HEK293T (cell line): ENCODE measurements at regions not wholly inside any gene's neighbourhood (a gene's known extent, or its start where the extent isn't known, plus 50 kb on each side); places are given as distances from the start of the nearest gene placed in this dataset.

ENCODE experiments used
- FOXM1 ChIP-seq: fragments of 450-650 bp; IDR thresholded peaks from 2 replicates; pipeline ENCODE4 v1.6.1; 2017; ENCODE audit warnings: mild to moderate bottlenecking, borderline replicate concordance
- HDGF ChIP-seq: fragments of 450-650 bp; IDR thresholded peaks from 2 replicates; pipeline ENCODE4 v1.6.1; 2017; ENCODE audit warnings: antibody characterized with exemption, borderline replicate concordance
- PKNOX1 ChIP-seq: fragments of 450-650 bp; IDR thresholded peaks from 2 replicates; pipeline ENCODE4 v1.6.1; 2016
- SP1 ChIP-seq: fragments of 450-650 bp; IDR thresholded peaks from 2 replicates; pipeline ENCODE4 v1.6.1; 2017
- ZNF384 ChIP-seq: fragments of 450-650 bp; IDR thresholded peaks from 2 replicates; pipeline ENCODE4 v1.6.1; 2016

DNA sequence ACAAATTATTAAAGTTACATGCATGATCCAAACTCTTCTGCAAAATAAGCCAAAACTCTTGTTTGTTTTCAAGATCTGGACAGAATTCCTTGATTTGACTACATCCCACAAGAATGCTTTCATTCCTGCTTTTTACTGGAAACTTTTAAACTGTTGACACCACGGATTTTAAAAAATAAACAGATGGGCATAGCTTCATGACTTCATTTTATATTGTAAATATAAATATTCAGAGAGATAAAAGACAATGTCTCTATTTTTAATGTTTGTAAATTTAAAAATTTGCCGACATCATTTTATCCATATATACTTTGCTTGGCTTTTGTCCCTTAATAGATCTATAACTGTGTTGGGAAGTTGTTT lies 134.3 kb upstream of the DCN start:
- TF ChIP-seq SP1 (no peak), ZNF384 (no peak), PKNOX1 (no peak), HDGF (no peak), FOXM1 (no peak)
